ENCODE measurements at regions not wholly inside any gene's neighbourhood (a gene's known extent, or its start where the extent isn't known, plus 50 kb on each side); places are given as distances from the start of the nearest gene placed in this dataset.

- DNase-seq (ENCODE audit: low spot score): no peak
These were observed 310.0 kb upstream of the TSHZ3 start for GRCh38 chr19:31658993-31659896.

GRCh38 chr19:31659897-31660210 is 310.6 kb upstream of the TSHZ3 start:
- DNase-seq (ENCODE audit: low spot score): no peak

GRCh38 chr19:31664096-31664495 is 314.9 kb upstream of the TSHZ3 start:
- no peak for DNase-seq (ENCODE audit: low spot score)

- no peak for DNase-seq (ENCODE audit: low spot score)
These were observed 315.8 kb upstream of the TSHZ3 start for GRCh38 chr19:31664997-31665396.

GRCh38 chr19:31666126-31666525 is 316.9 kb upstream of the TSHZ3 start:
- DNase-seq (ENCODE audit: low spot score): no peak

GRCh38 chr19:31667106-31667505 is 317.9 kb upstream of the TSHZ3 start:
- DNase-seq (ENCODE audit: low spot score): no peak

- no peak for DNase-seq (ENCODE audit: low spot score)
These were observed 319.7 kb upstream of the TSHZ3 start for GRCh38 chr19:31668921-31669320.

- no peak for DNase-seq (ENCODE audit: low spot score)
These were observed 321.7 kb upstream of the TSHZ3 start for GRCh38 chr19:31670931-31671330.

GRCh38 chr19:31671411-31672035 is 322.3 kb upstream of the TSHZ3 start:
- DNase-seq (ENCODE audit: low spot score): no peak

GRCh38 chr19:31674503-31675192 is 325.4 kb upstream of the TSHZ3 start:
- no peak for DNase-seq (ENCODE audit: low spot score)

- no peak for DNase-seq (ENCODE audit: low spot score)
These were observed 326.1 kb upstream of the TSHZ3 start for GRCh38 chr19:31675193-31675913.

- DNase-seq (ENCODE audit: low spot score): peak; percentile 2
These were observed 327.2 kb upstream of the TSHZ3 start for GRCh38 chr19:31676271-31677004.

- DNase-seq (ENCODE audit: low spot score): no peak
These were observed 329.2 kb upstream of the TSHZ3 start for GRCh38 chr19:31678421-31678820.

- DNase-seq (ENCODE audit: low spot score): no peak
These were observed 331.9 kb upstream of the TSHZ3 start for GRCh38 chr19:31681121-31681520.

- no peak for DNase-seq (ENCODE audit: low spot score)
These were observed 344.1 kb upstream of the TSHZ3 start for GRCh38 chr19:31693131-31693932.

GRCh38 chr19:31693933-31694269 is 344.7 kb upstream of the TSHZ3 start:
- DNase-seq (ENCODE audit: low spot score): no peak

GRCh38 chr19:31694761-31695160 is 345.5 kb upstream of the TSHZ3 start:
- no peak for DNase-seq (ENCODE audit: low spot score)

GRCh38 chr19:31699421-31699820 is 350.2 kb upstream of the TSHZ3 start:
- DNase-seq (ENCODE audit: low spot score): no peak

GRCh38 chr19:31701146-31701545 is 351.9 kb upstream of the TSHZ3 start:
- no peak for DNase-seq (ENCODE audit: low spot score)

GRCh38 chr19:31705656-31706055 is 356.4 kb upstream of the TSHZ3 start:
- no peak for DNase-seq (ENCODE audit: low spot score)

GRCh38 chr19:31706131-31706530 is 356.9 kb upstream of the TSHZ3 start:
- no peak for DNase-seq (ENCODE audit: low spot score)
